HCT116 (cell line): ENCODE measurements at regions not wholly inside any gene's neighbourhood (a gene's known extent, or its start where the extent isn't known, plus 50 kb on each side); places are given as distances from the start of the nearest gene placed in this dataset.

Experiments used
- ATAC-seq: fragments of 200-7000 bp; cut with Tn5 transposase; 2 replicates; pipeline ENCODE4 v1.9.1; 2020; ENCODE audit warnings: mild to moderate bottlenecking, moderate library complexity
- BruUV-seq: library from RNA; stranded (reverse); fragments of 400-500 nt; replicated peaks from 2 replicates; lab custom pipeline; 2021; lab: Mats Ljungman, UMichigan
- CTCF ChIA-PET: fragments of 300-600 bp; sonication (Branson Sonifier 250); formaldehyde crosslinking; loops from one replicate; lab custom pipeline; 2021; ENCODE audit warnings: antibody characterized with exemption; lab: Charles Lee
- POLR2A ChIA-PET: fragments of 300-600, 350-600 bp; sonication (Branson Sonifier 250); formaldehyde crosslinking; loops from one replicate; lab custom pipeline; 2021; ENCODE audit warnings: antibody characterized with exemption; lab: Charles Lee
- RAD21 ChIA-PET, 2 experiments: fragments of 300-600 bp; sonication (Branson Sonifier 250); formaldehyde crosslinking; loops; one replicate each; lab custom pipeline; 2023; ENCODE audit warnings: low total read pairs in 2 of 2; ENCODE audit not compliant: uncharacterized antibody in 2 of 2, unreplicated experiment in 2 of 2, low non-redundant PET in 1 of 2; lab: Charles Lee
- DNase-seq: peaks from one replicate; pipeline ENCODE4 v3.0.0-alpha.2; 2010; ENCODE audit warnings: low read depth, low spot score
- H2AFZ ChIP-seq: fragments of 200-600 bp; shearing (Covaris generic), sonication (generic); 2 replicates; pipeline ENCODE4 v1.6.1; 2017; ENCODE audit warnings: low read depth, mixed run types, mixed read lengths, antibody characterized with exemption, low read length; ENCODE audit not compliant: poor library complexity, severe bottlenecking
- H3K27ac ChIP-seq: 2 replicates; pipeline ENCODE4 v1.5.1; 2012; ENCODE audit warnings: low read depth, low read length
- H3K27me3 ChIP-seq: fragments of 200-600 bp; sonication (generic); 2 replicates; pipeline ENCODE4 v1.6.1; 2016; ENCODE audit warnings: mixed run types, low read length, mixed read lengths; ENCODE audit not compliant: insufficient read depth
- H3K36me3 ChIP-seq, 2 experiments: fragments of 200-500 bp in 1 of 2; fragments of 200-600 bp in 1 of 2; sonication (Bioruptor generic) in 1 of 2; sonication (generic) in 1 of 2; 2 replicates each; pipeline versions ENCODE4 v1.5.1 to v1.6.1; 2014 to 2016; ENCODE audit warnings: low read length in 2 of 2, inconsistent platforms in 1 of 2, mixed read lengths in 1 of 2, mixed run types in 1 of 2; ENCODE audit not compliant: insufficient read depth in 2 of 2, control insufficient read depth in 1 of 2
- H3K4me1 ChIP-seq, 2 experiments: fragments of 200-600 bp in 1 of 2; sonication (generic) in 1 of 2; 2 replicates each; pipeline versions ENCODE4 v1.5.1 to v1.6.1; 2012 to 2017; ENCODE audit warnings: low read length in 2 of 2, inconsistent platforms in 1 of 2, mild to moderate bottlenecking in 1 of 2, mixed read lengths in 1 of 2, mixed run types in 1 of 2, moderate library complexity in 1 of 2; ENCODE audit not compliant: insufficient read depth in 2 of 2, control insufficient read depth in 1 of 2
- H3K4me2 ChIP-seq: fragments of 200-600 bp; sonication (generic); 2 replicates; pipeline ENCODE4 v1.6.1; 2017; ENCODE audit warnings: mixed run types, low read length, mixed read lengths
- H3K4me3 ChIP-seq, 2 experiments: fragments of 200-600 bp in 1 of 2; sonication (generic) in 1 of 2; replicated peaks in 1 of 2; 2 replicates each; pipeline ENCODE4 v1.5.1; 2011 to 2016; ENCODE audit warnings: low read length in 2 of 2, control low read depth in 1 of 2, low read depth in 1 of 2, mild to moderate bottlenecking in 1 of 2, mixed read lengths in 1 of 2, mixed run types in 1 of 2
- H3K79me2 ChIP-seq: fragments of 200-600 bp; sonication (generic); 2 replicates; pipeline ENCODE4 v1.6.1; 2017; ENCODE audit warnings: mild to moderate bottlenecking, mixed run types, low read length, moderate library complexity, mixed read lengths; ENCODE audit not compliant: insufficient read depth
- H3K9ac ChIP-seq: fragments of 200-600 bp; sonication (generic); 2 replicates; pipeline ENCODE4 v1.6.1; 2016; ENCODE audit warnings: low read length, mixed read lengths
- H3K9me2 ChIP-seq: fragments of 200-600 bp; sonication (generic), shearing (Covaris generic); 2 replicates; pipeline ENCODE4 v1.6.1; 2017; ENCODE audit warnings: mixed run types, mild to moderate bottlenecking, moderate library complexity; ENCODE audit not compliant: insufficient read depth
- H3K9me3 ChIP-seq, 2 experiments: fragments of 200-500 bp in 1 of 2; fragments of 200-600 bp in 1 of 2; sonication (Bioruptor generic) in 1 of 2; sonication (generic) in 1 of 2; 2 replicates each; pipeline ENCODE4 v1.6.1; 2014 to 2017; ENCODE audit warnings: low read length in 2 of 2, mixed read lengths in 2 of 2, inconsistent platforms in 1 of 2, low read depth in 1 of 2, mild to moderate bottlenecking in 1 of 2, mixed run types in 1 of 2, moderate library complexity in 1 of 2; ENCODE audit not compliant: control insufficient read depth in 1 of 2, insufficient read depth in 1 of 2
- H4K20me1 ChIP-seq: fragments of 200-600 bp; sonication (generic), shearing (Covaris generic); 2 replicates; pipeline ENCODE4 v1.6.1; 2017; ENCODE audit warnings: mixed run types, mild to moderate bottlenecking, moderate library complexity; ENCODE audit not compliant: insufficient read depth
- CBX3 ChIP-seq: IDR thresholded peaks from 2 replicates; pipeline ENCODE4 v1.6.1; 2012; ENCODE audit warnings: low read depth
- CEBPB ChIP-seq: IDR thresholded peaks from 2 replicates; pipeline ENCODE4 v1.6.1; 2012; ENCODE audit warnings: low read depth
- CTCF ChIP-seq, 3 experiments: fragments of 200-600 bp in 1 of 3; sonication (generic) in 1 of 3; IDR thresholded peaks in 2 of 3; conservative IDR thresholded peaks in 1 of 3; 2 replicates each; pipeline ENCODE4 v1.5.1; 2012 to 2017; ENCODE audit warnings: low read depth in 2 of 3, low read length in 2 of 3, antibody characterized with exemption in 1 of 3, borderline replicate concordance in 1 of 3, control low read depth in 1 of 3, mild to moderate bottlenecking in 1 of 3, mixed read lengths in 1 of 3, mixed run types in 1 of 3, moderate library complexity in 1 of 3; ENCODE audit not compliant: insufficient read depth in 1 of 3
- EGR1 ChIP-seq: IDR thresholded peaks from 2 replicates; pipeline ENCODE4 v1.6.1; 2012; ENCODE audit warnings: low read depth
- ELF1 ChIP-seq: IDR thresholded peaks from 2 replicates; pipeline ENCODE4 v1.6.1; 2012; ENCODE audit warnings: low read depth, borderline replicate concordance
- EZH2 ChIP-seq: fragments of 200-600 bp; sonication (generic); IDR thresholded peaks from 2 replicates; pipeline ENCODE4 v1.6.1; 2017; ENCODE audit warnings: antibody characterized with exemption, mixed run types
- EZH2phosphoT487 ChIP-seq: fragments of 200-600 bp; IDR thresholded peaks from 2 replicates; pipeline ENCODE4 v1.6.1; 2018; ENCODE audit warnings: antibody characterized with exemption, borderline replicate concordance
- MAX ChIP-seq: IDR thresholded peaks from 2 replicates; pipeline ENCODE4 v1.6.1; 2012
- RAD21 ChIP-seq: IDR thresholded peaks from 2 replicates; pipeline ENCODE4 v1.6.1; 2012; ENCODE audit warnings: low read depth, mild to moderate bottlenecking
- SIN3A ChIP-seq: IDR thresholded peaks from 2 replicates; pipeline ENCODE4 v1.6.1; 2012; ENCODE audit warnings: low read depth
- SP1 ChIP-seq: IDR thresholded peaks from 2 replicates; pipeline ENCODE4 v1.6.1; 2012; ENCODE audit warnings: low read depth
- SRF ChIP-seq: IDR thresholded peaks from 2 replicates; pipeline ENCODE4 v1.6.1; 2012; ENCODE audit warnings: low read depth
- TCF7L2 ChIP-seq: IDR thresholded peaks from 2 replicates; pipeline ENCODE4 v1.7.0; 2011; ENCODE audit warnings: borderline replicate concordance, inconsistent platforms; ENCODE audit not compliant: insufficient read depth, insufficient read length; ENCODE audit errors: extremely low read depth
- ZBTB33 ChIP-seq: IDR thresholded peaks from 2 replicates; pipeline ENCODE4 v1.6.1; 2011; ENCODE audit warnings: mild to moderate bottlenecking, low read length, moderate library complexity; ENCODE audit not compliant: insufficient replicate concordance; ENCODE audit errors: extremely low read depth
- ZFX ChIP-seq: fragments of 450-650 bp; IDR thresholded peaks from 2 replicates; pipeline ENCODE4 v1.6.1; 2017
- ZNF274 ChIP-seq: fragments of 200-500 bp; sonication (Bioruptor generic); IDR thresholded peaks from 2 replicates; pipeline ENCODE4 v1.6.1; 2014; ENCODE audit warnings: mild to moderate bottlenecking, low read depth, low read length, inconsistent platforms
- intact Hi-C: fragments of 100-400 bp; cut with micrococcal nuclease; formaldehyde crosslinking; loops from 2 replicates; pipeline ENCODE4 v1.10.0; 2022

GRCh38 chr2:65782186-65782585, 349.8 kb upstream of the SPRED2 start:
- H3K4me2 ChIP-seq: no peak overlapping the region
- intact Hi-C loops: no loop called here
- H3K9me3 ChIP-seq: no peaks in the 10 kb centered on the region
- H3K36me3 ChIP-seq: no peaks in the 10 kb centered on the region
- H4K20me1 ChIP-seq: no peaks in the 10 kb centered on the region
- TF ChIP-seq ZNF274: no peak
- no peak for TF ChIP-seq EZH2phosphoT487
- no peak for TF ChIP-seq MAX
- no peak for TF ChIP-seq ELF1
- no peak for TF ChIP-seq RAD21
- H3K4me3 ChIP-seq: no peak overlapping the region
- DNase-seq: no peak
- H3K9me2 ChIP-seq: no peaks in the 10 kb centered on the region
- ATAC-seq: no peak
- RAD21 ChIA-PET: no interaction called here
- peaks cover 65% of the 10 kb centered on the region for H3K27me3 ChIP-seq
- H3K27ac ChIP-seq: no peak overlapping the region
- POLR2A ChIA-PET: no interaction called here
- no peaks in the 10 kb centered on the region for H3K79me2 ChIP-seq
- H3K4me1 ChIP-seq: no peaks in the 10 kb centered on the region
- CTCF ChIA-PET: no interaction called here
- H2AFZ ChIP-seq: no peak overlapping the region
- no peak overlapping the region for H3K9ac ChIP-seq
- no TSS peak for BruUV-seq

GRCh38 chr2:65781756-65782155, 349.4 kb upstream of the SPRED2 start:
- Histone ChIP-seq H3K9ac (no peak overlapping the region), H4K20me1 (no peaks in the 10 kb centered on the region), H3K9me3 (no peaks in the 10 kb centered on the region), H2AFZ (no peak overlapping the region), H3K36me3 (no peaks in the 10 kb centered on the region), H3K27me3 (peaks cover 69% of the 10 kb centered on the region), H3K4me1 (no peaks in the 10 kb centered on the region), H3K4me3 (no peak overlapping the region), H3K9me2 (no peaks in the 10 kb centered on the region), H3K79me2 (no peaks in the 10 kb centered on the region), H3K4me2 (no peak overlapping the region), H3K27ac (no peak overlapping the region)
- ATAC-seq (no peak), DNase-seq (no peak)
- BruUV-seq: no TSS peak
- ChIA-PET CTCF (no interaction called here), POLR2A (no interaction called here), RAD21 (no interaction called here)
- intact Hi-C loops: no loop called here
- TF ChIP-seq SRF (no peak), SIN3A (no peak), SP1 (no peak), RAD21 (no peak), ZFX (no peak), ZBTB33 (no peak), EGR1 (no peak), CBX3 (no peak), TCF7L2 (no peak), EZH2 (no peak), CTCF (IDR thresholded peaks at IDR 0.05 in 2 of 3, conservative IDR thresholded peaks at IDR 0.05 in 1 of 3; ENCODE audit: borderline replicate concordance in 1 of 3, insufficient read depth in 1 of 3, low read depth in 2 of 3, low read length in 2 of 3) (no peak), CEBPB (no peak), ZNF274 (no peak)
